Testis (tissue), 2 donors: ENCODE measurements at regions not wholly inside any gene's neighbourhood (a gene's known extent, or its start where the extent isn't known, plus 50 kb on each side); places are given as distances from the start of the nearest gene placed in this dataset.

Experiments
- DNase-seq: peaks from one replicate; pipeline ENCODE4 v3.0.0-alpha.2; 2019
- H3K27ac ChIP-seq, 2 donors: fragments of 200-600 bp; sonication (generic); one replicate each; pipeline ENCODE4 v1.5.1; 2019
- H3K27me3 ChIP-seq: fragments of 200-600 bp; sonication (generic); one replicate; pipeline ENCODE4 v1.5.1; 2019
- H3K36me3 ChIP-seq: fragments of 200-600 bp; sonication (generic); one replicate; pipeline ENCODE4 v1.5.1; 2017; ENCODE audit warnings: low read depth; ENCODE audit errors: missing control alignments
- H3K4me1 ChIP-seq: fragments of 200-600 bp; sonication (generic); one replicate; pipeline ENCODE4 v1.5.1; 2019
- H3K4me3 ChIP-seq, 2 donors: fragments of 200-600 bp; sonication (generic); one replicate each; pipeline ENCODE4 v1.5.1; 2017 to 2019
- H3K9me3 ChIP-seq: fragments of 200-600 bp; sonication (generic); one replicate; pipeline ENCODE4 v1.5.1; 2017
- POLR2A ChIP-seq: fragments of 450-650 bp; IDR thresholded peaks from one replicate; pipeline ENCODE4 v1.6.1; 2017; ENCODE audit warnings: antibody characterized with exemption, mild to moderate bottlenecking, moderate library complexity
- WGBS, 2 donors: methylation state at CpG; one replicate each; pipeline ENCODE4 v1.1.5; 2018; 5-methylcytosine and 5-hydroxymethylcytosine counted together
- intact Hi-C: fragments of 100-400 bp; cut with DNase I; formaldehyde crosslinking; loops from one replicate; pipeline ENCODE4 v1.15.1; 2023; ENCODE audit warnings: low total_unique reads
- TF ChIP-seq, protein P1 (sequence below), 3 experiments: fragments of 450-650 bp in 2 of 3; fragments of 200-600 bp in 1 of 3; sonication (generic) in 1 of 3; IDR thresholded peaks; one replicate each; pipeline ENCODE4 v1.5.1; 2016 to 2019; ENCODE audit warnings: antibody characterized with exemption in 3 of 3, mild to moderate bottlenecking in 2 of 3, moderate library complexity in 1 of 3

DNA sequence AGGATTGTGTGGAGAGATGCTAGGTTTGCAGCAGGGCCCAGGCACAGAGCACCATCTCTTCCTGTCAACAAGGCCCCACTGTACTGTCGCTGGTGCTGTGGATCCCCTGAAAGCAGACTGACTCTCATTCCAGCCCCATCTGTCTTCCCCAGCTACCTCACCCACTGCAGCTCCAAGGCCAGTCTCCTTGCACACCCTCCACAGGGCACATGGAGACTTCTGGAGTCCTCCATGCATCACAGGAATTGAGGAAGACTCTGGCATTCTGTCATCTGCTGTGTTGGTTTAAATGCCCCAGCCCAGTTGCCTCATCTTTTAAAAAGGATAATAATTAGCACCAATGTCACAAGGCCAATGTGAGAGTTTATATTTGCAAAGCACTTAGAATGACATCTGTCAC lies 301.2 kb downstream of the RPLP1 start:
- Histone ChIP-seq H3K27me3 (no peaks in the 10 kb centered on the region), H3K4me1 (no peaks in the 10 kb centered on the region), H3K27ac (no peak overlapping the region), H3K4me3 (no peak overlapping the region), H3K36me3 (no peaks in the 10 kb centered on the region), H3K9me3 (no peaks in the 10 kb centered on the region)
- TF ChIP-seq, protein P1, sequence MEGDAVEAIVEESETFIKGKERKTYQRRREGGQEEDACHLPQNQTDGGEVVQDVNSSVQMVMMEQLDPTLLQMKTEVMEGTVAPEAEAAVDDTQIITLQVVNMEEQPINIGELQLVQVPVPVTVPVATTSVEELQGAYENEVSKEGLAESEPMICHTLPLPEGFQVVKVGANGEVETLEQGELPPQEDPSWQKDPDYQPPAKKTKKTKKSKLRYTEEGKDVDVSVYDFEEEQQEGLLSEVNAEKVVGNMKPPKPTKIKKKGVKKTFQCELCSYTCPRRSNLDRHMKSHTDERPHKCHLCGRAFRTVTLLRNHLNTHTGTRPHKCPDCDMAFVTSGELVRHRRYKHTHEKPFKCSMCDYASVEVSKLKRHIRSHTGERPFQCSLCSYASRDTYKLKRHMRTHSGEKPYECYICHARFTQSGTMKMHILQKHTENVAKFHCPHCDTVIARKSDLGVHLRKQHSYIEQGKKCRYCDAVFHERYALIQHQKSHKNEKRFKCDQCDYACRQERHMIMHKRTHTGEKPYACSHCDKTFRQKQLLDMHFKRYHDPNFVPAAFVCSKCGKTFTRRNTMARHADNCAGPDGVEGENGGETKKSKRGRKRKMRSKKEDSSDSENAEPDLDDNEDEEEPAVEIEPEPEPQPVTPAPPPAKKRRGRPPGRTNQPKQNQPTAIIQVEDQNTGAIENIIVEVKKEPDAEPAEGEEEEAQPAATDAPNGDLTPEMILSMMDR (IDR thresholded peaks at IDR 0.05), result no peak
- TF ChIP-seq POLR2A, result no peak
- no peak for DNase-seq
- intact Hi-C loops, result no loop called here
- 100% methylated on average over 1 of the region's 1 CpG for WGBS, 2 donors

GRCh38 chr15:69754313-69754712 lies 301.7 kb downstream of the RPLP1 start:
- Histone ChIP-seq H3K27ac (no peak overlapping the region), H3K4me3 (no peak overlapping the region), H3K27me3 (no peaks in the 10 kb centered on the region), H3K9me3 (no peaks in the 10 kb centered on the region), H3K4me1 (no peaks in the 10 kb centered on the region), H3K36me3 (no peaks in the 10 kb centered on the region)
- no peak for DNase-seq
- TF ChIP-seq POLR2A, result no peak
- TF ChIP-seq, protein P1 (IDR thresholded peaks at IDR 0.05), result no peak
- WGBS, 2 donors, result 78 to 92% methylated on average over 1 of the region's 1 CpG
- intact Hi-C loops, result no loop called here

GRCh38 chr15:69755551-69756310 lies 303.1 kb downstream of the RPLP1 start:
- no peak for TF ChIP-seq POLR2A
- TF ChIP-seq, protein P1 (IDR thresholded peaks at IDR 0.05), result no peak
- Histone ChIP-seq H3K4me1 (no peaks in the 10 kb centered on the region), H3K27ac (no peak overlapping the region), H3K4me3 (no peak overlapping the region), H3K36me3 (no peaks in the 10 kb centered on the region), H3K27me3 (no peaks in the 10 kb centered on the region), H3K9me3 (no peaks in the 10 kb centered on the region)
- intact Hi-C loops, result no loop called here
- DNase-seq, result no peak
- 56% methylated on average over 7 of the region's 7 CpGs for WGBS, 2 donors

DNA sequence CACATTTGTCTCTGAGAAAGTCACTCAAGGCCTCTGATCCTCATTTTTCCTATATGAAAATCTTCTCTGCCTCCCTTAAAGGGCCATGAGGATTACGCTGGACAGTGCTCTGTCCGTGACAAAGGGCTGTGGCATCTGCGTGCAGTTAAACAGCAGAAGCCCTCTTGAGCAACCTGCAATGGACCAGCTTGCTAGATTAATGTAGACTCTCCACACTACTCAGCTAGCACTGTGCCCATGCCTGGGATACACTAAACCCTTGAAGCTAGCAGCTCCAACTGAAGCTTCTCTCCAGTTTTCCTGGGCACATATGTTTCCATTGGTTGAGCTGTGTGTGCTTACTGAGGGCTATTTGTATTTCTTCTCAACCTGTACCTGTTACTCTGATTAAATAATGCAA lies 303.8 kb downstream of the RPLP1 start:
- intact Hi-C loops, result no loop called here
- TF ChIP-seq, protein P1 (IDR thresholded peaks at IDR 0.05), result no peak
- TF ChIP-seq POLR2A, result no peak
- no peaks in the 10 kb centered on the region for H3K4me1 ChIP-seq
- no peaks in the 10 kb centered on the region for H3K36me3 ChIP-seq
- no peak overlapping the region for H3K4me3 ChIP-seq
- no peak for DNase-seq
- no peak overlapping the region for H3K27ac ChIP-seq
- WGBS, 2 donors, result 92 to 100% methylated on average over 3 of the region's 3 CpGs
- no peaks in the 10 kb centered on the region for H3K9me3 ChIP-seq
- no peaks in the 10 kb centered on the region for H3K27me3 ChIP-seq

DNA sequence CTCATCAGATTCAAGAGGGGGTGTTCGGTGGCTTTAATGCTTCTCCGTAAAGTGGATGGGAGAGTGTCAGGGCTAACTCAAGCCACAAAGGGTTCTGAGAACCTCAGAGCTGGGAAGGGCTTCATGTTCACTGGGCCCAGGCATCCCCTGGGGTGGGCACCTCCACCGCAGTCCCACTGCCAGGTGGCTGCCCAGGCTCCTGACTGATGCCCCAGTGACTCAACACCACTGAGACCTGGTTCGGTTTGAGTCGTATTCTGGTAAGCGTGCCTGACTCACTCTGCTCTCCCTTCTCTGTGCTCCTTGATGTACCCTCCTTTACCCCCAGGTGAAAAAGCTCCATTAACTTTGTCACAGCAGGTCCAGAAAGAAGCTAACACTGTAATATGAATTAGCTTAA lies 304.6 kb downstream of the RPLP1 start:
- no peak overlapping the region for H3K4me3 ChIP-seq
- no peak overlapping the region for H3K27ac ChIP-seq
- no peaks in the 10 kb centered on the region for H3K4me1 ChIP-seq
- no peaks in the 10 kb centered on the region for H3K9me3 ChIP-seq
- intact Hi-C loops, result no loop called here
- WGBS, 2 donors, result 92 to 97% methylated on average over 6 of the region's 6 CpGs
- no peak for TF ChIP-seq POLR2A
- TF ChIP-seq, protein P1 (IDR thresholded peaks at IDR 0.05), result no peak
- no peaks in the 10 kb centered on the region for H3K36me3 ChIP-seq
- H3K27me3 ChIP-seq, result no peaks in the 10 kb centered on the region
- DNase-seq, result no peak
